ENCODE measurements at regions not wholly inside any gene's neighbourhood (a gene's known extent, or its start where the extent isn't known, plus 50 kb on each side); places are given as distances from the start of the nearest gene placed in this dataset.
"Not testable (repeated sequence)": the region's sequence is repeated elsewhere in the genome, so short reads cannot be mapped to it uniquely, and the experiment has no call there.

DNA sequence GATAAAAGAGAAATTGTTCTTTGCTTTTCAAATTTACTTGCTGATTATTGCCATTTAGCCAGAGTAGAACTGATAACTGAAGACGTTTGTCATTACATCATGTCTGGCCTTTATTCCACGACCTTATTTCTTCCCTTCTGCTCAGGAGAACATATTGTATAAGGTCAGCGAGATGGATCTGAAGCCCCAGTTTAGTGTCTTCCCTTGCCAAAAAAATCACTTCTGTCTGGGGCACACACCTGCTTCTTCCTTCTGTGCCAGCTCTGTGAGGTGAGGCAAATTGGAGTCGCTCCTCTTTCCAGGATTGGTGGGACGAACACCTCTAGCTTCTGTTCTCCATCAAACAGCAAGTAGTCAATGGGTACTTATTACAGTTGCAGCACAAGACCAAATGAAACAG, 250.3 kb upstream of the CRBN start:
- Histone ChIP-seq H3K27ac (no peak overlapping the region), H3K36me3 (no peaks in the 10 kb centered on the region), H3K4me1 (no peaks in the 10 kb centered on the region), H3K9me3 (no peaks in the 10 kb centered on the region), H3K27me3 (ENCODE audit: low read depth) (no peaks in the 10 kb centered on the region), H3K4me3 (no peak overlapping the region)
- ATAC-seq (no peak), DNase-seq (no peak)
- TF ChIP-seq, protein P1, sequence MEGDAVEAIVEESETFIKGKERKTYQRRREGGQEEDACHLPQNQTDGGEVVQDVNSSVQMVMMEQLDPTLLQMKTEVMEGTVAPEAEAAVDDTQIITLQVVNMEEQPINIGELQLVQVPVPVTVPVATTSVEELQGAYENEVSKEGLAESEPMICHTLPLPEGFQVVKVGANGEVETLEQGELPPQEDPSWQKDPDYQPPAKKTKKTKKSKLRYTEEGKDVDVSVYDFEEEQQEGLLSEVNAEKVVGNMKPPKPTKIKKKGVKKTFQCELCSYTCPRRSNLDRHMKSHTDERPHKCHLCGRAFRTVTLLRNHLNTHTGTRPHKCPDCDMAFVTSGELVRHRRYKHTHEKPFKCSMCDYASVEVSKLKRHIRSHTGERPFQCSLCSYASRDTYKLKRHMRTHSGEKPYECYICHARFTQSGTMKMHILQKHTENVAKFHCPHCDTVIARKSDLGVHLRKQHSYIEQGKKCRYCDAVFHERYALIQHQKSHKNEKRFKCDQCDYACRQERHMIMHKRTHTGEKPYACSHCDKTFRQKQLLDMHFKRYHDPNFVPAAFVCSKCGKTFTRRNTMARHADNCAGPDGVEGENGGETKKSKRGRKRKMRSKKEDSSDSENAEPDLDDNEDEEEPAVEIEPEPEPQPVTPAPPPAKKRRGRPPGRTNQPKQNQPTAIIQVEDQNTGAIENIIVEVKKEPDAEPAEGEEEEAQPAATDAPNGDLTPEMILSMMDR (IDR thresholded peaks at IDR 0.05) = no peak
- intact Hi-C loops (cut with DNase I) = no loop called here

DNA sequence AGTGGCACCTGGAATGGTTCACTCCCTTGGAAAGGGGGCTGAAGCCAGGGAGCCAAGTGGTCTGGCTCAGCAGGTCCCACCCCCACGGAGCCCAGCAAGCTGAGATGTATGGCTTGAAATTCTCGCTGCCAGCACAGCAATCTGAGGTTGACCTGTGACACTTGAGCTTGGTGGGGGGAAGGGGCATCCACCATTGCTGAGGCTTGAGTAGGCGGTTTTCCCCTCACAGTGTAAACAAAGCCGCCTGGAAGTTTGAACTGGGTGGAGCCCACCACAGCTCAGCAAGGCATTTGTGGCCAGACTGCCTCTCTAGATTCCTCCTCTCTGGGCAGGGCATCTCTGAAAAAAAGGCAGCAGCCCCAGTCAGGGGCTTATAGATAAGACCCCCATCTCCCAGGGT, 228.2 kb upstream of the CRBN start:
- intact Hi-C loops (cut with DNase I); DNase-seq; H3K27me3 ChIP-seq (ENCODE audit: low read depth); H3K9me3 ChIP-seq; H3K4me3 ChIP-seq; H3K36me3 ChIP-seq; H3K4me1 ChIP-seq; H3K27ac ChIP-seq; ATAC-seq: not testable (repeated sequence)

DNA sequence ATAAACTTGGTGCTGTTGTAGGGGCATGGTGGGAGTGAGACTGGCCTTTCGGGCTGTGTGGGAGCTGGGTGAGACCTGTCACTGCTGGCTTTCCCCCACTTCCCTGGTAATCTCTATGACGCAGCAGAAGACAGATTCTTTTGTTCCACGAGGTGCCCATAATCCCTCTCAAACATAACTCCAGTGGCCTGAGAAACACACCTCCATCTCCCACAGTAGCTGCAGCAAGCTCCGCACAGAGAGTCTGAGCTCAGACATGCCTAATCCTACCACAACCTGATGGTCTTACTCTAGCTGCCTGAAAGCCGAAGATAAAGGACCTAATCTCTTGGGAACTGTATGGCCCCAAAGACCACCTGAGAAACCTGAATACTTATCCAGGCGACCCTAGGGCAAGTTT, 225.6 kb upstream of the CRBN start:
- H3K9me3 ChIP-seq = peaks cover 10% of the 10 kb centered on the region
- H3K36me3 ChIP-seq = no peaks in the 10 kb centered on the region
- intact Hi-C loops (cut with DNase I) = no loop called here
- H3K4me1 ChIP-seq = no peaks in the 10 kb centered on the region
- no peak for ATAC-seq
- no peaks in the 10 kb centered on the region for H3K27me3 ChIP-seq (ENCODE audit: low read depth)
- no peak overlapping the region for H3K27ac ChIP-seq
- TF ChIP-seq, protein P1 (IDR thresholded peaks at IDR 0.05) = no peak
- no peak for DNase-seq
- no peak overlapping the region for H3K4me3 ChIP-seq

DNA sequence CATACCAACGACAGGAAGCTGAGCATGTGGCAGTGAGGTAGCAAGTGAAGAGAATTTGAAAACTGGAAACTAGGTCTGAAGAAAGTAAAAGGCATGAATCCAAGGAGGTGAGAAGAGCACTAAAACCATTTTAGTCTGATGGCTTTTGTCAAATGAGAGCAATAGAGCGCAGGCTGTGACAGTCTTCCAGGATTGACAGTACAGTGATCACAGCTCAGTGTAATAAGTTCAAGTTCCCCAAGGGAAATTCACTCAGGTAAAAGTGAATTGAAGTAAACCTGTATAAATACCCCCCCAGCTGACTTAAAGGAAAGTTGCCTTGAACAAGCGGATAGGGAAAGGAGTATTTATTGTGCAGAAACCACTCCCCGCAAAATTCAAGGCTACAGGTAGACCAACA, 224.2 kb upstream of the CRBN start:
- no peak for DNase-seq

DNA sequence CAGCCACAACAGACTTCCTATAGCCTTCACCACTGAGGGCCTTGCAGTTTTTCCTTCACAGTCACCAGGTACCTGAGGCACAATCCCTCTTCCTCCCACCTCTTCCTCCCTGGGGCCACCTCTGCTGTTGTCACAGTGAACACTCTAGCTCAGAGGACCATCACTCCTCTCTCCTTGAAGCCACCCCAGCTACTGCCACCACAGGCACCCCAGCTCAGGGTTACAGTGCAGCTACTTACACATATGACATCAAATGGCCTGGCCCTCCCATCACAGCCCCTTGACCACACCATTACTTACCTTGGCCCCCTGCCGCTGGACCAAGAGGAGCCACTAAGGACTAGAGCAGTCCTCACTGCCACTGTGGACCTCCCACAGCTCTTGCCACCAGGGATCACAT, 213.5 kb upstream of the CRBN start:
- Histone ChIP-seq H3K4me1 (no peaks in the 10 kb centered on the region), H3K36me3 (no peaks in the 10 kb centered on the region), H3K27me3 (ENCODE audit: low read depth) (no peaks in the 10 kb centered on the region), H3K4me3 (no peak overlapping the region), H3K27ac (no peak overlapping the region), H3K9me3 (peaks cover 4% of the 10 kb centered on the region)
- ATAC-seq (no peak), DNase-seq (no peak)
- intact Hi-C loops (cut with DNase I) = no loop called here
- TF ChIP-seq, protein P1 (IDR thresholded peaks at IDR 0.05) = no peak

More for the DNA sequence above, 224.2 kb upstream of the CRBN start:
- no peak overlapping the region for H3K4me3 ChIP-seq
- TF ChIP-seq, protein P1 (IDR thresholded peaks at IDR 0.05) = no peak
- no peaks in the 10 kb centered on the region for H3K27me3 ChIP-seq (ENCODE audit: low read depth)
- H3K9me3 ChIP-seq = peaks cover 11% of the 10 kb centered on the region
- no peaks in the 10 kb centered on the region for H3K4me1 ChIP-seq
- intact Hi-C loops (cut with DNase I) = no loop called here
- no peak for ATAC-seq
- H3K27ac ChIP-seq = no peak overlapping the region
- no peaks in the 10 kb centered on the region for H3K36me3 ChIP-seq

DNA sequence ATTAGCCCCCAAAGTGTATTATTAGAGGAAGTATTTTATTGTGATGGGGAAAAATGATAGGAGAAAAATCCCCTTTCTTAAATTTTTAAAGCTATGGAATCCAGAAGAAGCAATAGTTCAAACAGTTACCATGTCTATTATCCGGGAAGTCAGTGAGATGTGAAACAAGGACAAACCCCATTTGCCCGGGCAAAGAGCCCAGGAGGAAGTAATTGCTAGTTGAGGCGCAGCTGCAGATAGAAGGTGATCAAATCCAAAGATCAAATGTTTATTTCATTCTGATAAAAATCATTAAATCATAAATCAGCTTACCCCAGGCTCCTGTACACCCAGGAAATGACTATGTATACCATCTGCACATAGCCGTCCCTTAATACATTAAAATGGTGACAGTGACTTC, 204.0 kb upstream of the CRBN start:
- ATAC-seq = no peak
- no peak overlapping the region for H3K4me3 ChIP-seq
- no peak for DNase-seq
- H3K4me1 ChIP-seq = no peaks in the 10 kb centered on the region
- H3K27ac ChIP-seq = no peak overlapping the region
- H3K9me3 ChIP-seq = no peaks in the 10 kb centered on the region
- TF ChIP-seq, protein P1 (IDR thresholded peaks at IDR 0.05) = no peak
- no peaks in the 10 kb centered on the region for H3K27me3 ChIP-seq (ENCODE audit: low read depth)
- H3K36me3 ChIP-seq = no peaks in the 10 kb centered on the region
- intact Hi-C loops (cut with DNase I) = no loop called here

All from lower lobe of right lung (tissue), 2 donors.